ENCODE measurements at regions not wholly inside any gene's neighbourhood (a gene's known extent, or its start where the extent isn't known, plus 50 kb on each side); places are given as distances from the start of the nearest gene placed in this dataset.

DNA sequence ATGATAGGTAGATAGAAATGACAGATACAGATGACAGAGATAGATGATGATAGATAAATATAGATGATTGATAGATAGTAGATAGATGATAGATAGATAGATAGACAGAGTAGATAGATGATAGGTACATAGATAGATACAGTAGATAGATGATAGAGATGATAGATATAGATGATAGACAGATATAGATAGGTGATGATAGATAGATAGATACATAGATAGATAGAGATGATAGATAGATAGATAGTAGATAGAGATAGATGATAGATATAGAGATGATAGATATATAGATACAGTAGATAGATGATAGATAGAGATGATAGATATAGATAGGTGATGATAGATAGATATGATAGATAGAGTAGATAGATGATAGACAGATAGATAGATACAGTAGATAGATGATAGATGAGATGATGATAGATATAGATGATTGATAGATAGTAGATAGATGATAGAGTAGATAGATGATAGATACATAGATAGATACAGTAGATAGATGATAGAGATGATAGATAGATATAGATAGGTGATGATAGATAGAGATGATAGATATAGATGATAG is 95.7 kb upstream of the SMIM23 start:
- Histone ChIP-seq H4K8ac (ENCODE audit: low read length) (no peak overlapping the region), H3K9ac (ENCODE audit: low read length) (no peak overlapping the region), H2BK120ac (ENCODE audit: low read depth, low read length) (no peak overlapping the region), H3K4ac (ENCODE audit: low read depth in 1 of 2, low read length in 2 of 2) (no peak overlapping the region), H4K91ac (ENCODE audit: low read length) (no peak overlapping the region), H3K9me3 (ENCODE audit: control insufficient read depth, low read length) (no peaks in the 10 kb centered on the region), H3K36me3 (ENCODE audit: control insufficient read depth in 1 of 2, insufficient read depth in 2 of 2, low read depth in 1 of 2, low read length in 2 of 2) (no peaks in the 10 kb centered on the region), H3K18ac (ENCODE audit: low read depth in 1 of 2, low read length in 2 of 2) (no peak overlapping the region), H3K14ac (ENCODE audit: low read length in 2 of 2) (no peak overlapping the region), H3K27me3 (ENCODE audit: control insufficient read depth in 1 of 2, insufficient read depth in 1 of 2, low read length in 2 of 2) (peaks cover 15 to 21% of the 10 kb centered on the region in 2 experiments), H2AFZ (ENCODE audit: low read depth, low read length) (no peak overlapping the region), H3K79me1 (replicated peaks; ENCODE audit: low read length, poor library complexity, severe bottlenecking) (no peaks in the 10 kb centered on the region), H3K23ac (ENCODE audit: low read length in 2 of 2) (no peak overlapping the region), H3K4me3 (ENCODE audit: insufficient read depth in 1 of 2, low read depth in 1 of 2, low read length in 2 of 2) (no peak overlapping the region), H2BK12ac (ENCODE audit: low read length in 2 of 2) (no peak overlapping the region), H2BK5ac (ENCODE audit: low read depth, low read length, poor library complexity, severe bottlenecking) (no peak overlapping the region), H2AK5ac (ENCODE audit: low read length, severe bottlenecking) (no peak overlapping the region), H3K27ac (ENCODE audit: low read length, poor library complexity, severe bottlenecking) (no peak overlapping the region), H3K4me2 (ENCODE audit: low read length, poor library complexity, severe bottlenecking) (no peak overlapping the region), H2BK15ac (ENCODE audit: low read depth, poor library complexity, severe bottlenecking) (no peak overlapping the region), H3K4me1 (ENCODE audit: control insufficient read depth, insufficient read depth, low read depth, low read length) (no peaks in the 10 kb centered on the region)
- no peak for DNase-seq

DNA sequence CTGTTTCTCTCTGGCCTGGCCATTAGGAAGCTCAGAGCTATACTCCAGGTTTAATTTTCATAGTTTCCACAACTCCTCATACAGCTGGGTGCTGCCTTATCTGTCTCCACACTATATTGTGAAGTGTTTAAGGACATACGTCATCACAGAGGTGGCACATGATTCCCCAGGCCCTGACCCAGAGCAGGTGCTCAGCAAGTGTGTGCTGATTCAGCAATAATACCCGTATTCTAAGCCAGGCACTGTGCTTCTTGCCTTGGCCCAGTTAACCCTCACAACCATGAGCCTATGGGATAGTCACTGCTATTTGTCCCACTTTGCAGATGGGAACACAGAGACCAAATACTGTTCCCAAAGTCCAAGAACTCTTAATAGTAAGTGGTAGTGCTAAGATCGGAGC is 93.5 kb upstream of the SMIM23 start:
- H3K4me3 ChIP-seq (ENCODE audit: insufficient read depth in 1 of 2, low read depth in 1 of 2, low read length in 2 of 2), result no peak overlapping the region
- no peak overlapping the region for H3K4ac ChIP-seq (ENCODE audit: low read depth in 1 of 2, low read length in 2 of 2)
- no peaks in the 10 kb centered on the region for H3K9me3 ChIP-seq (ENCODE audit: control insufficient read depth, low read length)
- H3K9ac ChIP-seq (ENCODE audit: low read length), result no peak overlapping the region
- no peak overlapping the region for H2BK12ac ChIP-seq (ENCODE audit: low read length in 2 of 2)
- H2BK120ac ChIP-seq (ENCODE audit: low read depth, low read length), result no peak overlapping the region
- 91% methylated on average over 3 of the region's 3 CpGs for whole genome bisulfite sequencing
- H3K36me3 ChIP-seq (ENCODE audit: control insufficient read depth in 1 of 2, insufficient read depth in 2 of 2, low read depth in 1 of 2, low read length in 2 of 2), result no peaks in the 10 kb centered on the region
- H3K18ac ChIP-seq (ENCODE audit: low read depth in 1 of 2, low read length in 2 of 2), result no peak overlapping the region
- no peak overlapping the region for H4K8ac ChIP-seq (ENCODE audit: low read length)
- no peak overlapping the region for H3K23ac ChIP-seq (ENCODE audit: low read length in 2 of 2)
- no peak overlapping the region for H3K4me2 ChIP-seq (ENCODE audit: low read length, poor library complexity, severe bottlenecking)
- no peaks in the 10 kb centered on the region for H3K4me1 ChIP-seq (ENCODE audit: control insufficient read depth, insufficient read depth, low read depth, low read length)
- no peak overlapping the region for H3K14ac ChIP-seq (ENCODE audit: low read length in 2 of 2)
- no peak overlapping the region for H4K91ac ChIP-seq (ENCODE audit: low read length)
- no peak overlapping the region for H2BK15ac ChIP-seq (ENCODE audit: low read depth, poor library complexity, severe bottlenecking)
- H2BK5ac ChIP-seq (ENCODE audit: low read depth, low read length, poor library complexity, severe bottlenecking), result no peak overlapping the region
- no peak overlapping the region for H2AFZ ChIP-seq (ENCODE audit: low read depth, low read length)
- H2AK5ac ChIP-seq (ENCODE audit: low read length, severe bottlenecking), result no peak overlapping the region
- DNase-seq, result no peak
- H3K79me1 ChIP-seq (replicated peaks; ENCODE audit: low read length, poor library complexity, severe bottlenecking), result no peaks in the 10 kb centered on the region
- peaks cover 19% of the 10 kb centered on the region in 2 experiments for H3K27me3 ChIP-seq (ENCODE audit: control insufficient read depth in 1 of 2, insufficient read depth in 1 of 2, low read length in 2 of 2)
- no peak overlapping the region for H3K27ac ChIP-seq (ENCODE audit: low read length, poor library complexity, severe bottlenecking)

DNA sequence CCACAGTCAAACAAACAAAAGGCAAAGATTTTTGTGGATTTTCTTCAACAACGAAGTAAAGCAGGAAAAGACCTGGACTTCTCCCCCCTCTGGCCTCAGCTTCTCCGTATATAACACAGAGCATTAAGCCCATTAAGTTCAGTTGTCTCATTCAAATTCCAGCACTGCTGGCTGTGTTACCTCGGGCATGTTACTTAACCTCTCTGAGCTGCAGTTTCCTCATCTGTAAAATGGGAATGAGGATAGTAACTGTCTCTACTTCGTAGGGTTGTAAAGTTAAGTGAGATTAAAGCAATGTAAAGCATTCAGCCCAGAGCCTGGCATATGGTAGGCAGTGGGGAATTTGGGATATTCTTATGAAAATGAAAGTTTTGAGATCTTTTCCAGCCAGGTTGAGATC is 92.7 kb upstream of the SMIM23 start:
- Histone ChIP-seq H3K27ac (ENCODE audit: low read length, poor library complexity, severe bottlenecking) (no peak overlapping the region), H4K91ac (ENCODE audit: low read length) (no peak overlapping the region), H3K4me1 (ENCODE audit: control insufficient read depth, insufficient read depth, low read depth, low read length) (no peaks in the 10 kb centered on the region), H3K23ac (ENCODE audit: low read length in 2 of 2) (no peak overlapping the region), H3K4me3 (ENCODE audit: insufficient read depth in 1 of 2, low read depth in 1 of 2, low read length in 2 of 2) (no peak overlapping the region), H2BK15ac (ENCODE audit: low read depth, poor library complexity, severe bottlenecking) (no peak overlapping the region), H3K79me1 (replicated peaks; ENCODE audit: low read length, poor library complexity, severe bottlenecking) (no peaks in the 10 kb centered on the region), H3K14ac (ENCODE audit: low read length in 2 of 2) (no peak overlapping the region), H3K4me2 (ENCODE audit: low read length, poor library complexity, severe bottlenecking) (no peak overlapping the region), H3K9me3 (ENCODE audit: control insufficient read depth, low read length) (no peaks in the 10 kb centered on the region), H3K27me3 (ENCODE audit: control insufficient read depth in 1 of 2, insufficient read depth in 1 of 2, low read length in 2 of 2) (peaks cover 16 to 24% of the 10 kb centered on the region in 2 experiments), H3K18ac (ENCODE audit: low read depth in 1 of 2, low read length in 2 of 2) (no peak overlapping the region), H2AK5ac (ENCODE audit: low read length, severe bottlenecking) (no peak overlapping the region), H2BK120ac (ENCODE audit: low read depth, low read length) (no peak overlapping the region), H3K36me3 (ENCODE audit: control insufficient read depth in 1 of 2, insufficient read depth in 2 of 2, low read depth in 1 of 2, low read length in 2 of 2) (no peaks in the 10 kb centered on the region), H3K9ac (ENCODE audit: low read length) (no peak overlapping the region), H2BK12ac (ENCODE audit: low read length in 2 of 2) (no peak overlapping the region), H3K4ac (ENCODE audit: low read depth in 1 of 2, low read length in 2 of 2) (no peak overlapping the region), H2BK5ac (ENCODE audit: low read depth, low read length, poor library complexity, severe bottlenecking) (no peak overlapping the region), H4K8ac (ENCODE audit: low read length) (no peak overlapping the region), H2AFZ (ENCODE audit: low read depth, low read length) (no peak overlapping the region)
- WGBS, result 68% methylated on average over 4 of the region's 4 CpGs
- DNase-seq, result no peak

DNA sequence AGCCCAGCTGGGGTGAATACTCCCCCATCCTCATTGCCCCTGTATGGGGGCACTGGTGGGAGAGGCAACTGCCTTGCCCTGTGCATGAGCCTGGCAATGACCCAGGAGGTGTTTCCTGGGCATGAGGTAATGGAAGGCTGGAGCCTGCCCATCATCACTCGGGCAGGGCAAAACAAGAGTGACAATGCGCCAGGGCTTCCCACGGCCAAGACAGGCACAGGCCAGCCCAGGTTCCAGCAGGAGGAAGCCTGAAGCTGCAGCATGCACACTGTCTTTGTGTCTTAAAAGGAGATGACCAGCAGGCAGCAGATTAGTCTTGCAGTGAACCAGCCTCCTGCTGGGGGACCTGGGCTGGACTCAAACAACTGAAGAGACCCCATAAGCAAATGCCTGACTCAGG is 92.2 kb upstream of the SMIM23 start:
- H3K27ac ChIP-seq (ENCODE audit: low read length, poor library complexity, severe bottlenecking), result no peak overlapping the region
- DNase-seq, result no peak
- H3K4ac ChIP-seq (ENCODE audit: low read depth in 1 of 2, low read length in 2 of 2), result no peak overlapping the region
- H2AFZ ChIP-seq (ENCODE audit: low read depth, low read length), result no peak overlapping the region
- no peak overlapping the region for H2BK120ac ChIP-seq (ENCODE audit: low read depth, low read length)
- no peak overlapping the region for H2BK5ac ChIP-seq (ENCODE audit: low read depth, low read length, poor library complexity, severe bottlenecking)
- H3K9ac ChIP-seq (ENCODE audit: low read length), result no peak overlapping the region
- H2AK5ac ChIP-seq (ENCODE audit: low read length, severe bottlenecking), result no peak overlapping the region
- no peak overlapping the region for H3K14ac ChIP-seq (ENCODE audit: low read length in 2 of 2)
- H2BK15ac ChIP-seq (ENCODE audit: low read depth, poor library complexity, severe bottlenecking), result no peak overlapping the region
- H3K36me3 ChIP-seq (ENCODE audit: control insufficient read depth in 1 of 2, insufficient read depth in 2 of 2, low read depth in 1 of 2, low read length in 2 of 2), result no peaks in the 10 kb centered on the region
- no peak overlapping the region for H3K23ac ChIP-seq (ENCODE audit: low read length in 2 of 2)
- no peaks in the 10 kb centered on the region for H3K79me1 ChIP-seq (replicated peaks; ENCODE audit: low read length, poor library complexity, severe bottlenecking)
- H3K4me1 ChIP-seq (ENCODE audit: control insufficient read depth, insufficient read depth, low read depth, low read length), result no peaks in the 10 kb centered on the region
- H3K18ac ChIP-seq (ENCODE audit: low read depth in 1 of 2, low read length in 2 of 2), result no peak overlapping the region
- H3K27me3 ChIP-seq (ENCODE audit: control insufficient read depth in 1 of 2, insufficient read depth in 1 of 2, low read length in 2 of 2), result peaks cover 16 to 29% of the 10 kb centered on the region in 2 experiments
- H4K8ac ChIP-seq (ENCODE audit: low read length), result no peak overlapping the region
- 92% methylated on average over 3 of the region's 3 CpGs for WGBS
- H2BK12ac ChIP-seq (ENCODE audit: low read length in 2 of 2), result no peak overlapping the region
- no peak overlapping the region for H3K4me2 ChIP-seq (ENCODE audit: low read length, poor library complexity, severe bottlenecking)
- H4K91ac ChIP-seq (ENCODE audit: low read length), result no peak overlapping the region
- no peak overlapping the region for H3K4me3 ChIP-seq (ENCODE audit: insufficient read depth in 1 of 2, low read depth in 1 of 2, low read length in 2 of 2)
- H3K9me3 ChIP-seq (ENCODE audit: control insufficient read depth, low read length), result no peaks in the 10 kb centered on the region
